HL-60 (cell line): ENCODE measurements at regions not wholly inside any gene's neighbourhood (a gene's known extent, or its start where the extent isn't known, plus 50 kb on each side); places are given as distances from the start of the nearest gene placed in this dataset.

Experiments used
- DNase-seq, 2 experiments: peaks; one replicate each; pipeline ENCODE4 v3.0.0-alpha.2; 2010 to 2020; ENCODE audit warnings: low read depth in 1 of 2, low spot score in 1 of 2
- H3K27ac ChIP-seq: fragments of 250-450 bp; sonication (Bioruptor Pico); replicated peaks from 2 replicates; pipeline ENCODE4 v1.5.1; 2020; ENCODE audit warnings: mild to moderate bottlenecking, moderate library complexity
- H3K27me3 ChIP-seq: fragments of 250-450 bp; sonication (Bioruptor Pico); 2 replicates; pipeline ENCODE4 v1.5.1; 2021; ENCODE audit warnings: mild to moderate bottlenecking, moderate library complexity; ENCODE audit not compliant: insufficient read depth, poor library complexity, severe bottlenecking
- H3K4me3 ChIP-seq: replicated peaks from 2 replicates; pipeline ENCODE4 v1.5.1; 2011; ENCODE audit warnings: mild to moderate bottlenecking, control low read depth, low read length; ENCODE audit not compliant: insufficient read depth
- CTCF ChIP-seq: IDR thresholded peaks from one replicate; pipeline ENCODE4 v1.5.1; 2011; ENCODE audit warnings: low read length, control low read depth, inconsistent platforms; ENCODE audit not compliant: insufficient read depth
- GABPA ChIP-seq: IDR thresholded peaks from 2 replicates; pipeline ENCODE4 v1.6.1; 2012; ENCODE audit warnings: low read depth
- POLR2AphosphoS5 ChIP-seq: IDR thresholded peaks from 2 replicates; pipeline ENCODE4 v1.6.1; 2012; ENCODE audit warnings: low read depth
- REST ChIP-seq: IDR thresholded peaks from 2 replicates; pipeline ENCODE4 v1.6.1; 2012; ENCODE audit warnings: low read depth; ENCODE audit not compliant: insufficient replicate concordance
- SPI1 ChIP-seq: IDR thresholded peaks from 2 replicates; pipeline ENCODE4 v1.6.1; 2012; ENCODE audit warnings: low read depth, mild to moderate bottlenecking, borderline replicate concordance

- TF ChIP-seq CTCF (no peak), REST (no peak), SPI1 (no peak), POLR2AphosphoS5 (no peak), GABPA (no peak)
- H3K27ac ChIP-seq, result no peak overlapping the region
Observed at GRCh38 chr5:107099506-107099905, 571.2 kb downstream of the EFNA5 start.

GRCh38 chr5:107092695-107093094, 578.0 kb downstream of the EFNA5 start:
- no peak overlapping the region for H3K4me3 ChIP-seq
- TF ChIP-seq SPI1, result no peak
- TF ChIP-seq POLR2AphosphoS5, result no peak
- no peak overlapping the region for H3K27ac ChIP-seq
- H3K27me3 ChIP-seq, result no peaks in the 10 kb centered on the region
- DNase-seq, result no peak

More at GRCh38 chr5:107099506-107099905, 571.2 kb downstream of the EFNA5 start:
- DNase-seq, result no peak
- Histone ChIP-seq H3K4me3 (no peak overlapping the region), H3K27me3 (no peaks in the 10 kb centered on the region)

- no peak for DNase-seq
- TF ChIP-seq POLR2AphosphoS5, result no peak
- TF ChIP-seq REST, result no peak
- TF ChIP-seq SPI1, result no peak
- TF ChIP-seq GABPA, result no peak
- no peak for TF ChIP-seq CTCF
- Histone ChIP-seq H3K4me3 (no peak overlapping the region), H3K27ac (no peak overlapping the region), H3K27me3 (no peaks in the 10 kb centered on the region)
Observed at GRCh38 chr5:107090506-107090905, 580.2 kb downstream of the EFNA5 start.

GRCh38 chr5:107088907-107089306, 581.8 kb downstream of the EFNA5 start:
- Histone ChIP-seq H3K27ac (no peak overlapping the region), H3K27me3 (no peaks in the 10 kb centered on the region), H3K4me3 (no peak overlapping the region)
- TF ChIP-seq POLR2AphosphoS5 (no peak), SPI1 (no peak), CTCF (no peak), GABPA (no peak), REST (no peak)
- DNase-seq, result no peak
